ENCODE measurements at regions not wholly inside any gene's neighbourhood (a gene's known extent, or its start where the extent isn't known, plus 50 kb on each side); places are given as distances from the start of the nearest gene placed in this dataset.

DNA sequence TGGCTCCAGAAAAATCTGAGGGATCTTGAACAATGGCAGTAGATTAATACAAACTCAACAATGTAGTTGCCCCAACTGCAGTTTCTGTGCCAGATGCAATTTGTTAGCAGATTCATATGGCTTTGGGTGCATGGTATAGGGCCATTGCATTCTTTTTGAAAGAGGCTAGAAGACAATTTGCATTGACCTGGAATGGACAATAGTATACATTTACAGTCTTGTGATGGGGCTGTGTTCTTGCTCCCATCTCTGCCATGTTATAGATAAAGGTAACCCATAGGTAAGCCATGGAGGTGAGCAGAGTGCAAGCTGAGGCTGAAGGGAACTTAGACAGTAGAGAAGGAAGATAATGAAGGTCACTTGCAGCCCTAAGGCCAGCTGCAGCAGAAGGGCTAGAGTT, 50.1 kb upstream of the DIO3 start:
- TF ChIP-seq EZH2 (IDR thresholded peaks at IDR 0.05) (no peak), POLR2AphosphoS5 (IDR thresholded peaks at IDR 0.05; ENCODE audit: borderline replicate concordance, low read depth, low read length) (no peak), FOXP2 (optimal IDR thresholded peaks at IDR 0.05; ENCODE audit: control extremely low read depth, extremely low read length, insufficient read depth) (no peak)

Measured in SK-N-MC (cell line).